DND-41 (cell line): ENCODE measurements at regions not wholly inside any gene's neighbourhood (a gene's known extent, or its start where the extent isn't known, plus 50 kb on each side); places are given as distances from the start of the nearest gene placed in this dataset.

Experiments used
- CTCF ChIP-seq: IDR thresholded peaks from 2 replicates; pipeline ENCODE4 v1.5.1; 2012; ENCODE audit warnings: borderline replicate concordance, low read length, moderate library complexity, mild to moderate bottlenecking; ENCODE audit not compliant: poor library complexity, severe bottlenecking; ENCODE audit errors: extremely low read depth
- EZH2 ChIP-seq: IDR thresholded peaks from 3 replicates; pipeline ENCODE4 v1.6.1; 2012; ENCODE audit warnings: borderline replicate concordance, low read depth, mild to moderate bottlenecking, moderate library complexity, low read length, inconsistent platforms; ENCODE audit not compliant: severe bottlenecking

GRCh38 chr7:115477193-115477651 is 553.3 kb downstream of the TFEC start:
- TF ChIP-seq CTCF (no peak), EZH2 (no peak)
